GM10248 (cell line): ENCODE measurements at regions not wholly inside any gene's neighbourhood (a gene's known extent, or its start where the extent isn't known, plus 50 kb on each side); places are given as distances from the start of the nearest gene placed in this dataset.

Experiments
- CTCF ChIA-PET: fragments of 300-600 bp; sonication (Branson Sonifier 250); formaldehyde crosslinking; extraction: SDS; loops from one replicate; lab custom pipeline; 2021; ENCODE audit warnings: antibody characterized with exemption; lab: Yijun Ruan, JAX
- POLR2A ChIA-PET: fragments of 350-650 bp; sonication (Branson Sonifier 250); formaldehyde crosslinking; extraction: SDS; loops from one replicate; lab custom pipeline; 2020; ENCODE audit warnings: antibody characterized with exemption; lab: Yijun Ruan, JAX
- DNase-seq: peaks from one replicate; pipeline ENCODE4 v3.0.0; 2012; ENCODE audit errors: extremely low spot score
- CTCF ChIP-seq: IDR thresholded peaks from 2 replicates; pipeline ENCODE4 v1.5.1; 2012; ENCODE audit warnings: mild to moderate bottlenecking, low read depth; ENCODE audit errors: extremely low read depth, missing control alignments, control extremely low read depth

GRCh38 chr9:107713470-107713869 lies 223.9 kb upstream of the KLF4 start:
- CTCF ChIA-PET: no interaction called here
- DNase-seq: no peak
- POLR2A ChIA-PET: no interaction called here
- TF ChIP-seq CTCF: no peak

GRCh38 chr9:107712390-107712789 lies 222.8 kb upstream of the KLF4 start:
- DNase-seq: no peak
- no peak for TF ChIP-seq CTCF
- ChIA-PET CTCF (interaction anchor here (1.3 kb wide), 1 partner anchor 13 kb away, joined by 3 read pairs; no protein-coding TSS in a partner anchor), POLR2A (no interaction called here)

GRCh38 chr9:107711542-107711941 lies 222.0 kb upstream of the KLF4 start:
- ChIA-PET CTCF (interaction anchor here (1.3 kb wide), 1 partner anchor 12 kb away, joined by 3 read pairs; no protein-coding TSS in a partner anchor), POLR2A (no interaction called here)
- no peak for DNase-seq
- no peak for TF ChIP-seq CTCF

DNA sequence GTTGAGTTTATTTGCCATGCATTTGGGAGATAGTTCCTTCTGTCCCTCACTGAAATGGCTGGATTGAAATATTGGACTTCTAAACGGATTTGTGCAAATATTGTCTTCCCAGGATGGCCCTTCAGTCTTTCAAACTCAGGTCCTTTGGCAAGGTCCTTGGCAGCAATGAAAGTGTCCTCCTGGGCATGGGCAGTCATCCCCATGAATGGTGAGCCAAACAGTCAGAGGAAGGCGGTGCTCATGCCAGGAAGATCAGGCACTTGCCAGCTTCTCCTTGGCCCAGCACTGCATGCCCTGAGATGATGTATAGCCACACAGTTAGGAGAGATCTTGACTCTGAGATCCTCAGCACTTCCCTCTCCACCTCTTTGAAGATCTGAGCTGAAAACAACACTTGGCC lies 221.4 kb upstream of the KLF4 start:
- ChIA-PET POLR2A (no interaction called here), CTCF (interaction anchor here (1.3 to 2.0 kb wide), 2 partner anchors 9 to 12 kb away, joined by 3 to 7 read pairs; no protein-coding TSS in a partner anchor)
- no peak for TF ChIP-seq CTCF
- no peak for DNase-seq

DNA sequence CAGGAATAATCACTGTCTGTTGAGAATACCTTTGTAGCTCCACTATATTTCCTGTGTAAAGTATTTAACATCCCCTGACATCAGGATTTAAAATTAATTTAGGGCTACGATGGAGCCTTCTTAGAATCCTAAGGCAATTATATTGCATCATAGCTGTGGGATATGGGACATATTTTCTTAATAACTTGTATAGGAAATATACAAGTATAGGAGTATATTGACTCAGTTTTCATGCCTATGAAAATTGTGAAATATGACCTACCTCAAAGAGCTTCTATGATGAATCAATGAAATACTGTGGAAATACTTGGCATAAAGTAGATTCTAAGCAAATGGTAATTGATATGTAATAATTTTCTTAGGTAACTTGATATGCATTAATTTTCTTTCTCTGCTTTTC lies 221.0 kb upstream of the KLF4 start:
- TF ChIP-seq CTCF: no peak
- CTCF ChIA-PET: interaction anchor here (2.0 kb wide), 1 partner anchor 10 kb away, joined by 7 read pairs; no protein-coding TSS in a partner anchor
- POLR2A ChIA-PET: no interaction called here
- DNase-seq: no peak

- DNase-seq: no peak
- ChIA-PET POLR2A (interaction anchor here (0.6 kb wide), 1 partner anchor 10 kb away, joined by 5 read pairs; no protein-coding TSS in a partner anchor), CTCF (no interaction called here)
These were observed 219.2 kb upstream of the KLF4 start for GRCh38 chr9:107708791-107709190.

More at GRCh38 chr9:107708791-107709190, 219.2 kb upstream of the KLF4 start:
- no peak for TF ChIP-seq CTCF
